ENCODE measurements at regions not wholly inside any gene's neighbourhood (a gene's known extent, or its start where the extent isn't known, plus 50 kb on each side); places are given as distances from the start of the nearest gene placed in this dataset.

- 80% methylated on average over 1 of the region's 11 CpGs for WGBS (ENCODE audit: missing lambda C conversion rate)
Observed at GRCh38 chr9:135223831-135224230, 136.4 kb downstream of the OLFM1 start.

GRCh38 chr9:135224286-135224877, 136.9 kb downstream of the OLFM1 start:
- DNase-seq (ENCODE audit: low read depth in 1 of 2, low spot score in 1 of 2), result no peak
- ChIA-PET CTCF (interaction anchor here (0.8 to 1.0 kb wide), 2 partner anchors 189 to 945 kb away, joined by 3 read pairs; no protein-coding TSS in a partner anchor), POLR2A (no interaction called here)
- Histone ChIP-seq H3K27ac (no peak overlapping the region), H3K4me2 (no peak overlapping the region), H3K9me3 (no peaks in the 10 kb centered on the region; the same call in 2 of the 3 replicates), H3K4me1 (no peaks in the 10 kb centered on the region), H3K4me3 (no peak overlapping the region)
- WGBS (ENCODE audit: missing lambda C conversion rate), result 24% methylated on average over 2 of the region's 12 CpGs
- TF ChIP-seq HOXB5 (CRISPR knock-in tag; IDR thresholded peaks at IDR 0.05) (no peak), RFX5 (IDR thresholded peaks at IDR 0.05) (no peak), JUNB (IDR thresholded peaks at IDR 0.05) (no peak), KDM5A (IDR thresholded peaks at IDR 0.05) (no peak), ZSCAN20 (CRISPR knock-in tag; IDR thresholded peaks at IDR 0.05) (no peak), POLR2AphosphoS2 (conservative IDR thresholded peaks at IDR 0.05; ENCODE audit: low read length) (no peak), ZFP36 (IDR thresholded peaks at IDR 0.05; ENCODE audit: borderline replicate concordance, partially characterized antibody) (no peak), REST (IDR thresholded peaks at IDR 0.05) (no peak)
- FAIRE-seq, result no peak
- ATAC-seq, result no peak

More at GRCh38 chr9:135223831-135224230, 136.4 kb downstream of the OLFM1 start:
- DNase-seq (ENCODE audit: low read depth in 1 of 2, low spot score in 1 of 2) (no peak), FAIRE-seq (no peak), ATAC-seq (peak; percentile 26 to 37; a peak in 2 of 6 replicates)
- Histone ChIP-seq H3K27ac (no peak overlapping the region), H3K4me1 (no peaks in the 10 kb centered on the region), H3K4me2 (no peak overlapping the region), H3K9me3 (no peaks in the 10 kb centered on the region; the same call in 2 of the 3 replicates), H3K4me3 (no peak overlapping the region)
- TF ChIP-seq ZC3H11A (IDR thresholded peaks at IDR 0.05), result no peak
- TF ChIP-seq MAZ (IDR thresholded peaks at IDR 0.05; ENCODE audit: borderline replicate concordance, low read depth, low read length), result no peak
- no peak for TF ChIP-seq ESRRA (IDR thresholded peaks at IDR 0.05; ENCODE audit: borderline replicate concordance, low read length)
- CTCF ChIA-PET, result interaction anchor here (0.8 to 1.0 kb wide), 2 partner anchors 189 to 944 kb away, joined by 3 read pairs; no protein-coding TSS in a partner anchor
- POLR2A ChIA-PET, result no interaction called here

GRCh38 chr9:135224921-135225541, 137.6 kb downstream of the OLFM1 start:
- Histone ChIP-seq H3K9me3 (no peaks in the 10 kb centered on the region; the same call in 2 of the 3 replicates), H3K27ac (no peak overlapping the region), H3K4me3 (no peak overlapping the region), H3K4me1 (no peaks in the 10 kb centered on the region), H3K4me2 (no peak overlapping the region)
- ChIA-PET POLR2A (no interaction called here), CTCF (no interaction called here)
- 69% methylated on average over 20 of the region's 23 CpGs for WGBS (ENCODE audit: missing lambda C conversion rate)
- TF ChIP-seq E2F6 (IDR thresholded peaks at IDR 0.05; ENCODE audit: borderline replicate concordance, low read depth) (no peak), EP300 (IDR thresholded peaks at IDR 0.05) (no peak), HOXA7 (CRISPR knock-in tag; IDR thresholded peaks at IDR 0.05) (no peak), CBX8 (IDR thresholded peaks at IDR 0.05) (no peak)
- ATAC-seq (no peak), FAIRE-seq (no peak), DNase-seq (ENCODE audit: low read depth in 1 of 2, low spot score in 1 of 2) (no peak)

Measured in A549 (cell line).